ENCODE measurements at regions not wholly inside any gene's neighbourhood (a gene's known extent, or its start where the extent isn't known, plus 50 kb on each side); places are given as distances from the start of the nearest gene placed in this dataset.

GRCh38 chr7:47128700-47129099 is 453.2 kb downstream of the TNS3 start:
- no peaks in the 10 kb centered on the region for H3K36me3 Mint-ChIP-seq (ENCODE audit: low read depth)
- H3K9me3 Mint-ChIP-seq: no peaks in the 10 kb centered on the region
- H3K27me3 Mint-ChIP-seq (ENCODE audit: low read depth): no peaks in the 10 kb centered on the region
- no peak overlapping the region for H3K4me3 Mint-ChIP-seq
- intact Hi-C loops (cut with micrococcal nuclease): no loop called here
- H3K4me1 Mint-ChIP-seq (ENCODE audit: low read depth): no peaks in the 10 kb centered on the region
- no peak overlapping the region for H3K27ac Mint-ChIP-seq
- CTCF ChIA-PET: no interaction called here
- DNase-seq: no peak

GRCh38 chr7:47125529-47125928 is 456.4 kb downstream of the TNS3 start:
- H3K36me3 Mint-ChIP-seq (ENCODE audit: low read depth): no peaks in the 10 kb centered on the region
- DNase-seq: no peak
- CTCF ChIA-PET: no interaction called here
- H3K9me3 Mint-ChIP-seq: no peaks in the 10 kb centered on the region
- intact Hi-C loops (cut with micrococcal nuclease): no loop called here
- H3K27me3 Mint-ChIP-seq (ENCODE audit: low read depth): no peaks in the 10 kb centered on the region
- H3K4me1 Mint-ChIP-seq (ENCODE audit: low read depth): no peaks in the 10 kb centered on the region
- no peak overlapping the region for H3K4me3 Mint-ChIP-seq
- H3K27ac Mint-ChIP-seq: no peak overlapping the region

DNA sequence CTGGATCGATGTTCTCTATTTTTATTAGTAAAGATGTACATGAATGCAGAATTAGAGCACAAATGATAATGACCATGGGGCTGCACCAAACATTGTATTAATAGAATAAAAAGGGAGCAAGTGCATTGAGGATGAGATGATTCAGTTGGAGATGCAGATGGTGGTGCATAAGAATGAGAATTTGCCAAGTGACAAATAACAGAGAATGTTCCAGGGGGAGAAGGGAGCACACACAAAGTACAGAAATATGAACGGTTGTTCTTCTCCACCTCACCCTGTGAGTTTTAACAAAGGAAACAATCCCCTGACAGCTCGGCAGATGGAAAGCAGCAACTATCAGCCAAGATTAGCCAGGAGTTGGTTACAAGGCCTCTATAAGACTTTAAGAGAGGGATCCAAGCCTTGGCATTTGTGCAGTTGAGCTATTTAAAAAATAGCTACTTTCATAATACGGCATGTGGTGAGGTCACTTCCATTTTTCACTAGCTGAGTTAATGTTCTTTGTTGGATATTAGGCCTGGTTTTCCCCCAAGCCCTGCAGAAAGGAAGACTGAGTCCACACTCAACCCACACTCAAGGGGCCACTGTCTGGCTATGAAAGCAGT is 462.5 kb downstream of the TNS3 start:
- H3K4me1 Mint-ChIP-seq (ENCODE audit: low read depth): no peaks in the 10 kb centered on the region
- CTCF ChIA-PET: no interaction called here
- H3K4me3 Mint-ChIP-seq: no peak overlapping the region
- H3K27ac Mint-ChIP-seq: no peak overlapping the region
- no peak for DNase-seq
- no peaks in the 10 kb centered on the region for H3K27me3 Mint-ChIP-seq (ENCODE audit: low read depth)
- no peaks in the 10 kb centered on the region for H3K9me3 Mint-ChIP-seq
- intact Hi-C loops (cut with micrococcal nuclease): no loop called here
- no peaks in the 10 kb centered on the region for H3K36me3 Mint-ChIP-seq (ENCODE audit: low read depth)

GRCh38 chr7:47104206-47104549 is 477.7 kb downstream of the TNS3 start:
- CTCF ChIA-PET: no interaction called here
- Mint-ChIP-seq H3K36me3 (ENCODE audit: low read depth) (no peaks in the 10 kb centered on the region), H3K4me1 (ENCODE audit: low read depth) (no peaks in the 10 kb centered on the region), H3K9me3 (no peaks in the 10 kb centered on the region), H3K4me3 (no peak overlapping the region), H3K27ac (no peak overlapping the region), H3K27me3 (ENCODE audit: low read depth) (no peaks in the 10 kb centered on the region)
- no peak for DNase-seq
- intact Hi-C loops (cut with micrococcal nuclease): no loop called here

- Mint-ChIP-seq H3K4me3 (no peak overlapping the region), H3K36me3 (ENCODE audit: low read depth) (no peaks in the 10 kb centered on the region), H3K27me3 (ENCODE audit: low read depth) (no peaks in the 10 kb centered on the region), H3K4me1 (ENCODE audit: low read depth) (no peaks in the 10 kb centered on the region), H3K27ac (no peak overlapping the region), H3K9me3 (no peaks in the 10 kb centered on the region)
- no peak for DNase-seq
- CTCF ChIA-PET: interaction anchor here (0.6 kb wide), 1 partner anchor 1002 kb away, joined by 5 read pairs; no protein-coding TSS in a partner anchor
- intact Hi-C loops (cut with micrococcal nuclease): no loop called here
Observed at GRCh38 chr7:47103498-47104205, 478.3 kb downstream of the TNS3 start.

DNA sequence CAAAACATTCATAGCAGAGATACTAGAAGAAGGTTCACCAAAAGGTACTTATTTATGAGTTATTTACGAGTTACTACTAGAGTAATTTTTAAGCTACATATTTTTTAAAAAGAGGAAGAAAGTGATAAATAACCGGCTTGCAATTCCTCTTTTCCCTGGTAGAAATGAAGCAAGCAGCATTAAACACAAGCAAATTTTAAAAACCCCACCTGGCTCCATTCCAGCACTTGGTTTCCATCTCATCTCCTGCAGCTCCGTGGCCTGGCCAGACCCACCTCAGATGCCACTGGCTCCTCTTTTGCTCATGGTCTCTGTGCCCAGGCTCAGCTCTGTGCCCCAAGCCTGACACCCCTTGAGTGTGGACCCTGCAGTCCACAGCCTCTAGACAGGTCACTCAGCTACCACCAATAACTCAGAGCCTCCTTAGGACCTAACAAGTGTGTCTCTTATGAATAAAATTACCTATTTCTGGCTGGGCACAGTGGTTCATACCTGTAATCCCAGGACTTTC is 479.5 kb downstream of the TNS3 start:
- intact Hi-C loops (cut with micrococcal nuclease): no loop called here
- Mint-ChIP-seq H3K27me3 (ENCODE audit: low read depth) (no peaks in the 10 kb centered on the region), H3K9me3 (peaks cover 1% of the 10 kb centered on the region), H3K4me1 (ENCODE audit: low read depth) (no peaks in the 10 kb centered on the region), H3K4me3 (no peak overlapping the region), H3K36me3 (ENCODE audit: low read depth) (no peaks in the 10 kb centered on the region), H3K27ac (no peak overlapping the region)
- CTCF ChIA-PET: no interaction called here
- DNase-seq: no peak

DNA sequence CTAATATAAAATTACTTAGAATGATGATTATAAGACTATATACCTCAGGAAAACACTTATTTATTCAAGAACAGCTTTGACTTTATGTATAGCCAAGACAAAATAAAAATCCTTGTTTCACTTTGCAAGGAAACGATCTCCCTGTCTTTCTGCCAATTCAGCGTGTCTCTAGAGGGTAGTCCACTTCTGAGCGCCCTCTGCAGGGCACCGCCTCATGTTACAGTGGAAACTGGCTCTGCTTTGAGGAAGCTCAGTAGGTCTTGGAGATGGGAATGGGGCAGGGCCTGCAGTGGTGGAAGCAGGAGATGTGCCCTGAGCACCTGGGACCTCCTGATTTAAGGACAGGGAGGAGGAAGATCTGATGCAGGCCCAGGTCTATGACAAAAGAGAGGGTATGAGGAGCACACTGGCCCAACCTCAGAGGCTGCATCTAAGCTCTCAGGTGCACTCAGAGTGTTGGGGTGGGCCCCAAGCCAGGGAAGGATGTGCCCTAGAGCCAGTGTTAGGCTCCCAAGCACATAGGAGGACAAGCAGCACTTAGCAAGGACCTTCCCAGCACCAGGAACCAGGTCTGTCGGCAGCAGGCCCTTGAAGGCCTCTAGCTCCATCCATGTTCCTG is 481.0 kb downstream of the TNS3 start:
- intact Hi-C loops (cut with micrococcal nuclease): no loop called here
- peak; percentile 26 for DNase-seq
- no peak overlapping the region for H3K4me3 Mint-ChIP-seq
- no peak overlapping the region for H3K27ac Mint-ChIP-seq
- H3K9me3 Mint-ChIP-seq: peaks cover 1% of the 10 kb centered on the region
- H3K4me1 Mint-ChIP-seq (ENCODE audit: low read depth): no peaks in the 10 kb centered on the region
- CTCF ChIA-PET: no interaction called here
- no peaks in the 10 kb centered on the region for H3K27me3 Mint-ChIP-seq (ENCODE audit: low read depth)
- H3K36me3 Mint-ChIP-seq (ENCODE audit: low read depth): no peaks in the 10 kb centered on the region

DNA sequence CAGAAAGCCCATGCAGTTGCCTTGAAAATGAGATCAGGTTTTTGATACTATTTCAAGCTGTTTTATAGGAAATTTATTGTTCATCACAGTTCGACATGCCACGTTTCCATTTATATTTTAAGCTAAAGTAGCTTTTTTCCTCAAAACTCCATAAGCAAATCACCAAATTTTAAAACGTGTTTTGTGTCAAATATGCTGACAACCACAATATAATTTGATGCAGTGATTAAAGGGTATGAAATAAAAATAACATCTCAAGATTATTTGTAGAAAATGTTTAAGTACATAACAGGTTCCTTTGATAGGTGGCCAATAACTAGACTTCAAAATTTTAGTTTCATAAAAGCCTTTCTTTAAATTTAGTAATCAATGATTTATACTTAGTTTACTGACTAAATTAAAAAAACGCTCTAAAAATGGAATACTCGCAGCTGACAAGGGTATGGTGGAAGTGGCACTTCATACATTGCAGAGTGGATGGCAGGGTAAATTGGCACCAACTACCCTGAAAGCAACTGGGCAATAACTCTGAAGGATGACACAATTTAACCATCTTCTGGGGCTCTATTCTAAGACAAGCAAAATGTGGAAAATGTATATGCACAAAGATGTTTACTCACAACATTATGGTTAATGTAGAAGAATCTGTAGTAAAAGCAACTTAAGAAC is 481.6 kb downstream of the TNS3 start:
- H3K9me3 Mint-ChIP-seq: peaks cover 1% of the 10 kb centered on the region
- intact Hi-C loops (cut with micrococcal nuclease): no loop called here
- H3K27ac Mint-ChIP-seq: no peak overlapping the region
- H3K4me1 Mint-ChIP-seq (ENCODE audit: low read depth): no peaks in the 10 kb centered on the region
- H3K36me3 Mint-ChIP-seq (ENCODE audit: low read depth): no peaks in the 10 kb centered on the region
- CTCF ChIA-PET: no interaction called here
- no peak for DNase-seq
- H3K27me3 Mint-ChIP-seq (ENCODE audit: low read depth): no peaks in the 10 kb centered on the region
- no peak overlapping the region for H3K4me3 Mint-ChIP-seq

DNA sequence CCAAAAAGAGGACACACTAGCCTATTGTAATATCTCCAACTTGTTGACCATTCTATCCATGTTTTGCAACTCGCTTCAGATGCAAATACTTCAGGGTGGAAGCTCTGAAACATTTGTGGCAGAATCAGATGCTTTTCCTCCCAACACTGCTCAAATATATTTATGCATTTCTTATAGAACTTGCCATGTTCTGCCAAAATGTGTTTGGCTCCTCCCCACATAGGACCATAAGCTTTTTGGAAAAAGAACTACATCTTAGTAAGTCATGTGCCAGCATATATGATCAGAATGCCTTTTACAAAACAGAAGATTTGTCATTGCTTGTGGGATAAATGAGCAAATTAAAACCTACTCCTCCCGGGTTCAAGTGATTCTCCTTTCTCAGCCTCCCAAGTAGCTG is 484.5 kb downstream of the TNS3 start:
- H3K36me3 Mint-ChIP-seq (ENCODE audit: low read depth): no peaks in the 10 kb centered on the region
- H3K27me3 Mint-ChIP-seq (ENCODE audit: low read depth): peaks cover 3% of the 10 kb centered on the region
- intact Hi-C loops (cut with micrococcal nuclease): loop anchor here (10.0 kb wide), 1 partner anchor 157 kb away; no protein-coding TSS in a partner anchor
- no peak overlapping the region for H3K27ac Mint-ChIP-seq
- H3K4me1 Mint-ChIP-seq (ENCODE audit: low read depth): no peaks in the 10 kb centered on the region
- DNase-seq: no peak
- H3K9me3 Mint-ChIP-seq: peaks cover 1% of the 10 kb centered on the region
- H3K4me3 Mint-ChIP-seq: no peak overlapping the region
- CTCF ChIA-PET: no interaction called here

GRCh38 chr7:47095946-47096345 is 486.0 kb downstream of the TNS3 start:
- H3K27me3 Mint-ChIP-seq (ENCODE audit: low read depth): peaks cover 7% of the 10 kb centered on the region
- no peak for DNase-seq
- no peak overlapping the region for H3K27ac Mint-ChIP-seq
- H3K4me3 Mint-ChIP-seq: no peak overlapping the region
- CTCF ChIA-PET: interaction anchor here (0.6 kb wide), 1 partner anchor 471 kb away, joined by 3 read pairs; no protein-coding TSS in a partner anchor
- peaks cover 1% of the 10 kb centered on the region for H3K9me3 Mint-ChIP-seq
- intact Hi-C loops (cut with micrococcal nuclease): loop anchor here (10.0 kb wide), 1 partner anchor 159 kb away; no protein-coding TSS in a partner anchor
- no peaks in the 10 kb centered on the region for H3K4me1 Mint-ChIP-seq (ENCODE audit: low read depth)
- no peaks in the 10 kb centered on the region for H3K36me3 Mint-ChIP-seq (ENCODE audit: low read depth)

GRCh38 chr7:47094462-47094861 is 487.4 kb downstream of the TNS3 start:
- Mint-ChIP-seq H3K36me3 (ENCODE audit: low read depth) (no peaks in the 10 kb centered on the region), H3K9me3 (peaks cover 1% of the 10 kb centered on the region), H3K4me3 (no peak overlapping the region), H3K27ac (no peak overlapping the region), H3K4me1 (ENCODE audit: low read depth) (no peaks in the 10 kb centered on the region), H3K27me3 (ENCODE audit: low read depth) (peaks cover 12% of the 10 kb centered on the region)
- DNase-seq: no peak
- CTCF ChIA-PET: no interaction called here
- intact Hi-C loops (cut with micrococcal nuclease): loop anchor here (10.0 kb wide), 1 partner anchor 160 kb away; no protein-coding TSS in a partner anchor

Data from activated naive CD4-positive, alpha-beta T cell treated with anti-CD3 and anti-CD28 coated beads for 36 hours (primary cell).